Karpas-422 (cell line): ENCODE measurements at regions not wholly inside any gene's neighbourhood (a gene's known extent, or its start where the extent isn't known, plus 50 kb on each side); places are given as distances from the start of the nearest gene placed in this dataset.

Source experiments
- DNase-seq: peaks from one replicate; pipeline ENCODE4 v3.0.0-alpha.2; 2015
- H2AFZ ChIP-seq: fragments of 200-600 bp; sonication (generic); 2 replicates; pipeline ENCODE4 v1.6.1; 2014; ENCODE audit warnings: antibody characterized with exemption, low read length, mixed read lengths
- H3K27ac ChIP-seq: fragments of 200-600 bp; sonication (generic); 2 replicates; pipeline ENCODE4 v1.5.1; 2014; ENCODE audit warnings: mild to moderate bottlenecking, low read length, moderate library complexity
- H3K27me3 ChIP-seq: fragments of 200-600 bp; sonication (generic); 2 replicates; pipeline ENCODE4 v1.6.1; 2014; ENCODE audit warnings: low read length, mixed read lengths
- H3K36me3 ChIP-seq: fragments of 200-600 bp; sonication (generic); 2 replicates; pipeline ENCODE4 v1.6.1; 2014; ENCODE audit warnings: low read length, mixed read lengths; ENCODE audit not compliant: insufficient read depth
- H3K4me1 ChIP-seq: fragments of 200-600 bp; sonication (generic); 2 replicates; pipeline ENCODE4 v1.6.1; 2014; ENCODE audit warnings: mild to moderate bottlenecking, low read length, mixed read lengths
- H3K4me2 ChIP-seq: fragments of 200-600 bp; sonication (generic); 2 replicates; pipeline ENCODE4 v1.6.1; 2014; ENCODE audit warnings: low read length, low read depth, mild to moderate bottlenecking; ENCODE audit not compliant: poor library complexity, severe bottlenecking
- H3K4me3 ChIP-seq: fragments of 200-600 bp; sonication (generic); 2 replicates; pipeline ENCODE4 v1.5.1; 2014; ENCODE audit warnings: mild to moderate bottlenecking, antibody characterized with exemption, low read length, mixed read lengths
- H3K79me2 ChIP-seq: fragments of 200-600 bp; sonication (generic); 2 replicates; pipeline ENCODE4 v1.6.1; 2014; ENCODE audit warnings: mild to moderate bottlenecking, low read length, mixed read lengths
- H3K9ac ChIP-seq: fragments of 200-600 bp; sonication (generic); 2 replicates; pipeline ENCODE4 v1.6.0; 2014; ENCODE audit warnings: low read length
- H3K9me2 ChIP-seq: fragments of 200-600 bp; sonication (generic), shearing (Covaris generic); replicated peaks from 2 replicates; pipeline ENCODE4 v1.6.0; 2014; ENCODE audit warnings: mild to moderate bottlenecking, low read length, moderate library complexity; ENCODE audit not compliant: insufficient read depth
- H3K9me3 ChIP-seq: fragments of 300-700, 200-600 bp; sonication (generic); 2 replicates; pipeline ENCODE4 v1.6.1; 2014; ENCODE audit warnings: low read length, mixed read lengths
- H4K20me1 ChIP-seq: fragments of 200-600 bp; sonication (generic); 2 replicates; pipeline ENCODE4 v1.6.1; 2014; ENCODE audit warnings: mild to moderate bottlenecking, antibody characterized with exemption, low read length, low read depth; ENCODE audit not compliant: insufficient read depth

DNA sequence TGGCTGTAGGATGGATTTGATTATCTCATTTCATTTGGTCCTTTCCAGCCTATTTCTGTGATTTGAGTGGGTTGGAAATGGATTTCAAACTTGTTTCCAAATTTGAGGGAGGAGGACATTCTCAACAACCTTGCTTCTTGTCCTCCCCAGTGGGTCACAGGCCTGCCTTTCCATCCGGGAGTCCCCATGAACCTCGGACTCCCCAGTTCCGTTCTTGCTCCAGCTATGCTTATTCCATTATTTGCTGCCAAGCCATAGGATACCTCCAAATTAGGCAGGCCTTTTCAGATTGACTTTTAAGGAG is 97.8 kb downstream of the DUSP10 start:
- Histone ChIP-seq H3K4me1 (no peaks in the 10 kb centered on the region), H3K27me3 (no peaks in the 10 kb centered on the region), H3K27ac (no peak overlapping the region), H3K9ac (no peak overlapping the region), H3K9me2 (no peaks in the 10 kb centered on the region), H3K4me2 (no peak overlapping the region), H3K4me3 (no peak overlapping the region), H4K20me1 (no peaks in the 10 kb centered on the region), H3K9me3 (no peaks in the 10 kb centered on the region), H3K36me3 (no peaks in the 10 kb centered on the region), H3K79me2 (no peaks in the 10 kb centered on the region), H2AFZ (no peak overlapping the region)
- DNase-seq, result no peak

DNA sequence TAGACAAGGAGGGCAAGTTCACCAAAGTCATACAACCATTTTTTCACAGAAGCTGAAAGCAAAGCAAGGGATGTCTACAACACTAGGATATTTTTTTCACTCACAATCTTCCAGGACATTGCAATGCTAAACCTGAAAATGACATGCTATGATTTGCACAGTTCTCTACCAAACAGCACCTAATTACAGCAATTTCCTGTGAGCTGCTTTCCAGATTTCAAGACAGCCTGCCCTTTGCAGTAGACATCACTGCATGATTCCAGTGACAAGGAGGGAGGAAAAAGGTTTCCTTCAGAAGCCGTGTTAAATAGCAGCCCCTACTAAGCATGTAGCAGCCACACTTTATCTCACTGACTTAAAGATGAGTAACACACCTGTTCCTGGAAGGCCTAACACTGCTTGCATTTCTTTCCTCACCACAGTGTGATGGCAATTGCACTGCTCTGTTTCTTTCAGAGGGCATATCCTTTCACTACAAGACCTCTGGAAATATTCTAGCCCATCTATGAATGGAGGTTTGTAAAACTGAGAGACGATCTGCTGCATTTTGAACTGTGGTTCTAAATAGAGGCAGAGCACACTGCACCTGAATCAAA is 97.1 kb downstream of the DUSP10 start:
- H3K36me3 ChIP-seq, result no peaks in the 10 kb centered on the region
- no peak overlapping the region for H2AFZ ChIP-seq
- no peaks in the 10 kb centered on the region for H3K4me1 ChIP-seq
- no peaks in the 10 kb centered on the region for H4K20me1 ChIP-seq
- no peak overlapping the region for H3K4me2 ChIP-seq
- no peaks in the 10 kb centered on the region for H3K27me3 ChIP-seq
- no peak overlapping the region for H3K9ac ChIP-seq
- no peak for DNase-seq
- no peaks in the 10 kb centered on the region for H3K9me3 ChIP-seq
- no peak overlapping the region for H3K27ac ChIP-seq
- H3K79me2 ChIP-seq, result no peaks in the 10 kb centered on the region
- H3K4me3 ChIP-seq, result no peak overlapping the region
- H3K9me2 ChIP-seq, result no peaks in the 10 kb centered on the region

DNA sequence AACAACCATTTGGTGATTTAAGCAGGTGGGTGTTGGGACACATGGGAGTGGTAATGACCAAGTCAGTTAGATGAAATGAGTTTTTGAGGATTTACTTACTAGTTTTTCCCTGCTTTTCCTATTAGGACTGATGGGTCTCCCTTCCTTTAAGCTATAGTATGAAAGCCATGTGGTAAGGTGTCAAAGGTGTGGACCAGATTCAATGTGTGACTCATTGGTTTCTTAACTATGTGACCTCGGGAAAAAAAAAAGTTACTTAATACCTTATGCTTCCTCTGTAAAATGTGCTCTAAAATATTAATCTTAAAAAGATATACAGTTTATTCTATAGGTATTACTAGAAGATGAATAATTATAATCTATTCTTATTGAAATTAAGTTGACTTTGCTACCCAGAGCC is 93.7 kb downstream of the DUSP10 start:
- no peaks in the 10 kb centered on the region for H3K36me3 ChIP-seq
- no peak overlapping the region for H3K4me3 ChIP-seq
- no peak overlapping the region for H3K4me2 ChIP-seq
- no peaks in the 10 kb centered on the region for H3K79me2 ChIP-seq
- no peaks in the 10 kb centered on the region for H3K4me1 ChIP-seq
- H3K9me3 ChIP-seq, result no peaks in the 10 kb centered on the region
- H3K9me2 ChIP-seq, result no peaks in the 10 kb centered on the region
- H4K20me1 ChIP-seq, result no peaks in the 10 kb centered on the region
- no peaks in the 10 kb centered on the region for H3K27me3 ChIP-seq
- DNase-seq, result no peak
- no peak overlapping the region for H3K27ac ChIP-seq
- no peak overlapping the region for H2AFZ ChIP-seq
- H3K9ac ChIP-seq, result no peak overlapping the region
